Activated B cell treated with CpG ODN at 0.5 μM for 24 hours (primary cell): ENCODE measurements at regions not wholly inside any gene's neighbourhood (a gene's known extent, or its start where the extent isn't known, plus 50 kb on each side); places are given as distances from the start of the nearest gene placed in this dataset.

Experiments used
- ATAC-seq: fragments of 200-7000 bp; cut with Tn5 transposase; one replicate; pipeline ENCODE4 v1.10.0; 2021; ENCODE audit warnings: low read depth, mild to moderate bottlenecking, moderate library complexity
- CTCF ChIA-PET: fragments of 350-600 bp; sonication (Branson Sonifier 250); formaldehyde crosslinking; loops from one replicate; lab custom pipeline; 2021; ENCODE audit warnings: antibody characterized with exemption; lab: Charles Lee
- POLR2A ChIA-PET: fragments of 350-600 bp; sonication (Branson Sonifier 250); formaldehyde crosslinking; loops from one replicate; lab custom pipeline; 2021; ENCODE audit warnings: antibody characterized with exemption; lab: Charles Lee
- DNase-seq: peaks from one replicate; pipeline ENCODE4 v3.0.0; 2022
- H3K27ac Mint-ChIP-seq: one replicate; pipeline ENCODE4 v1.8.0; 2020; ENCODE audit warnings: mixed read lengths
- H3K27me3 Mint-ChIP-seq: one replicate; pipeline ENCODE4 v1.8.0; 2021; ENCODE audit warnings: mixed read lengths
- H3K36me3 Mint-ChIP-seq: one replicate; pipeline ENCODE4 v1.8.0; 2021; ENCODE audit warnings: low read depth, mixed read lengths
- H3K4me1 Mint-ChIP-seq: one replicate; pipeline ENCODE4 v1.8.0; 2021; ENCODE audit warnings: mixed read lengths
- H3K4me3 Mint-ChIP-seq: one replicate; pipeline ENCODE4 v1.8.0; 2020; ENCODE audit warnings: mild to moderate bottlenecking, mixed read lengths
- H3K9me3 Mint-ChIP-seq: one replicate; pipeline ENCODE4 v1.8.0; 2020; ENCODE audit warnings: mixed read lengths
- intact Hi-C: fragments of 100-400 bp; cut with micrococcal nuclease; formaldehyde crosslinking; loops from one replicate; pipeline ENCODE4 v1.15.1; 2024
- TF ChIP-seq, protein P1 (sequence below): fragments of 200-600 bp; IDR thresholded peaks from one replicate; pipeline ENCODE4 v1.8.0; 2022; ENCODE audit warnings: antibody characterized with exemption, mild to moderate bottlenecking

- POLR2A ChIA-PET = no interaction called here
- Mint-ChIP-seq H3K27ac (no peak overlapping the region), H3K27me3 (peaks cover 2% of the 10 kb centered on the region), H3K9me3 (peaks cover 3% of the 10 kb centered on the region), H3K4me1 (no peaks in the 10 kb centered on the region), H3K36me3 (no peaks in the 10 kb centered on the region), H3K4me3 (no peak overlapping the region)
- DNase-seq (no peak), ATAC-seq (no peak)
- TF ChIP-seq, protein P1, sequence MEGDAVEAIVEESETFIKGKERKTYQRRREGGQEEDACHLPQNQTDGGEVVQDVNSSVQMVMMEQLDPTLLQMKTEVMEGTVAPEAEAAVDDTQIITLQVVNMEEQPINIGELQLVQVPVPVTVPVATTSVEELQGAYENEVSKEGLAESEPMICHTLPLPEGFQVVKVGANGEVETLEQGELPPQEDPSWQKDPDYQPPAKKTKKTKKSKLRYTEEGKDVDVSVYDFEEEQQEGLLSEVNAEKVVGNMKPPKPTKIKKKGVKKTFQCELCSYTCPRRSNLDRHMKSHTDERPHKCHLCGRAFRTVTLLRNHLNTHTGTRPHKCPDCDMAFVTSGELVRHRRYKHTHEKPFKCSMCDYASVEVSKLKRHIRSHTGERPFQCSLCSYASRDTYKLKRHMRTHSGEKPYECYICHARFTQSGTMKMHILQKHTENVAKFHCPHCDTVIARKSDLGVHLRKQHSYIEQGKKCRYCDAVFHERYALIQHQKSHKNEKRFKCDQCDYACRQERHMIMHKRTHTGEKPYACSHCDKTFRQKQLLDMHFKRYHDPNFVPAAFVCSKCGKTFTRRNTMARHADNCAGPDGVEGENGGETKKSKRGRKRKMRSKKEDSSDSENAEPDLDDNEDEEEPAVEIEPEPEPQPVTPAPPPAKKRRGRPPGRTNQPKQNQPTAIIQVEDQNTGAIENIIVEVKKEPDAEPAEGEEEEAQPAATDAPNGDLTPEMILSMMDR = no peak
- CTCF ChIA-PET = no interaction called here
- intact Hi-C loops = no loop called here
These were observed 177.4 kb downstream of the BTG1 start for GRCh38 chr12:91968076-91968776.

DNA sequence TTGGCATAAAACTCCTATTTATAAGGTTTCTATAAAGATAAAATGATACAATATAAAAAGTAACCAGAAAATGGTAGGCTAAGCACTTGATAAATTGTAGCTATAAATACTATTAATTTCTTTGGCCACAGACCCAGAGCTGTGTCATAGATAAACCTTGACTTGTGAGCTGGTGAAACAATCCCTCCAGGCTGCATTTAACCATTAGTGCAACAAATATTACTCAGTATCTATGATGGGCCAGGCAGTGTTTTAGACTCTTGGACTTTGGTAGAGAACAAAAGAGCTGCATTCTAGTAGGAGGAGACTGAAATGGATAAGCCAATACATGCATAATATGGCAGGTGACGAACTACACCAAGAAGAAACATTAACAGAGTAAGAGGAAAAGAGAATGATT is 178.1 kb downstream of the BTG1 start:
- peaks cover 2% of the 10 kb centered on the region for H3K27me3 Mint-ChIP-seq
- ATAC-seq (no peak), DNase-seq (no peak)
- no peaks in the 10 kb centered on the region for H3K36me3 Mint-ChIP-seq
- TF ChIP-seq, protein P1 = no peak
- H3K9me3 Mint-ChIP-seq = peaks cover 3% of the 10 kb centered on the region
- H3K27ac Mint-ChIP-seq = no peak overlapping the region
- intact Hi-C loops = no loop called here
- H3K4me3 Mint-ChIP-seq = no peak overlapping the region
- CTCF ChIA-PET = no interaction called here
- H3K4me1 Mint-ChIP-seq = no peaks in the 10 kb centered on the region
- POLR2A ChIA-PET = no interaction called here

- POLR2A ChIA-PET = interaction anchor here (0.6 to 0.7 kb wide), 4 partner anchors 197 to 688 kb away, joined by 3 to 5 read pairs (median 4); no protein-coding TSS in a partner anchor
These were observed 179.9 kb downstream of the BTG1 start for GRCh38 chr12:91965781-91966180.

DNA sequence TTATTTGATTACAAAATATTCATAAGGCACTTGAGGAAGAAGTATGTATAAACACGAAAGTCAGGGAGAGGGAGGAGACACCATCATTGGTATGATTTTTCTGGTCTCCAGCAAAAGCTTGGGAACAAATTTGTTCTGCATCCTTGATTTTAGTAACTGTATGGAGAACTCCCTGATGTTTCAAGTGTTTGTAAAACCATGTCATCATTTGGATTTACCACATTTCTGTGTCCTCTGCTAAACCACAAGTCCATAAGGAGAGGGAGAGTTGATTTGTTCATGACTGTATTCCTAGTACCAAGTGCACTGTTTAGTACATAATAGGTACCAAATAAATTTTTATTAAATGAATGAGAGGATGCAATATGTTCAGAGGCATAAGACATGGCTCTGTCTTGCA is 181.1 kb downstream of the BTG1 start:
- Mint-ChIP-seq H3K27me3 (peaks cover 2% of the 10 kb centered on the region), H3K4me3 (no peak overlapping the region), H3K36me3 (no peaks in the 10 kb centered on the region), H3K9me3 (no peaks in the 10 kb centered on the region), H3K27ac (no peak overlapping the region), H3K4me1 (no peaks in the 10 kb centered on the region)
- intact Hi-C loops = no loop called here
- CTCF ChIA-PET = no interaction called here
- TF ChIP-seq, protein P1 = no peak
- POLR2A ChIA-PET = interaction anchor here (0.6 kb wide), 1 partner anchor 90 kb away, joined by 3 read pairs; no protein-coding TSS in a partner anchor
- ATAC-seq (no peak), DNase-seq (no peak)

More at GRCh38 chr12:91965781-91966180, 179.9 kb downstream of the BTG1 start:
- DNase-seq (no peak), ATAC-seq (no peak)
- Mint-ChIP-seq H3K9me3 (no peaks in the 10 kb centered on the region), H3K27me3 (peaks cover 2% of the 10 kb centered on the region), H3K36me3 (no peaks in the 10 kb centered on the region), H3K4me3 (no peak overlapping the region), H3K27ac (no peak overlapping the region), H3K4me1 (no peaks in the 10 kb centered on the region)
- intact Hi-C loops = no loop called here
- TF ChIP-seq, protein P1 = no peak
- CTCF ChIA-PET = no interaction called here

DNA sequence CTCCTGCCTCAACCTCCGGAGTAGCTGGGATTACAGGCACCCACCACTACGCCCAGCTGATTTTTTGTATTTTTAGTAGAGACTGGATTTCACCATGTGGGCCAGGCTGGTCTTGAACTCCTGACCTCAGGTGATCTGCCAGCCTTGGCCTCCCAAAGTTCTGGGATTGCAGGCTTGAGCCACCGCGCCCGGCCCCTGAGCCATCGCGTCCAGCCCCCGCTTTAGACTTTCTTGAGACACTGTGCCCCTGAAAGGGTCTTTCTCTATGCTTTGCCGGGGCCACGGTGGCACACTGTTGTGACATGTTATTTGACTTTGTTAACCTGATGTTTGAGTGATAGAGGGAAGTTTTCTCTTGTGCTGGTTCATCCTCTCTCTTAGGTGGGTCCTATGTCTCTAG is 186.4 kb downstream of the BTG1 start:
- TF ChIP-seq, protein P1 = no peak
- Mint-ChIP-seq H3K27me3 (no peaks in the 10 kb centered on the region), H3K36me3 (no peaks in the 10 kb centered on the region), H3K4me1 (no peaks in the 10 kb centered on the region), H3K27ac (no peak overlapping the region), H3K4me3 (no peak overlapping the region), H3K9me3 (no peaks in the 10 kb centered on the region)
- intact Hi-C loops = no loop called here
- ChIA-PET CTCF (no interaction called here), POLR2A (interaction anchor here (0.7 kb wide), 1 partner anchor 267 kb away, joined by 5 read pairs; no protein-coding TSS in a partner anchor)
- ATAC-seq = no peak
- DNase-seq = no peak
